ENCODE measurements at regions not wholly inside any gene's neighbourhood (a gene's known extent, or its start where the extent isn't known, plus 50 kb on each side); places are given as distances from the start of the nearest gene placed in this dataset.

GRCh38 chr2:62565309-62565908 is 59.4 kb upstream of the TMEM17 start:
- no peak for DNase-seq (ENCODE audit: low read depth in 2 of 2)

- no peak for DNase-seq (ENCODE audit: low read depth in 2 of 2)
Observed at GRCh38 chr2:62564380-62565137, 58.6 kb upstream of the TMEM17 start.

GRCh38 chr2:62561586-62561985 is 55.6 kb upstream of the TMEM17 start:
- no peak for DNase-seq (ENCODE audit: low read depth in 2 of 2)

GRCh38 chr2:62559582-62559981 is 53.6 kb upstream of the TMEM17 start:
- DNase-seq (ENCODE audit: low read depth in 2 of 2) = no peak

- DNase-seq (ENCODE audit: low read depth in 2 of 2) = no peak
Observed at GRCh38 chr2:62558743-62559142, 52.7 kb upstream of the TMEM17 start.

GRCh38 chr2:62556086-62556485 is 50.1 kb upstream of the TMEM17 start:
- no peak for DNase-seq (ENCODE audit: low read depth in 2 of 2)
